ENCODE measurements at regions not wholly inside any gene's neighbourhood (a gene's known extent, or its start where the extent isn't known, plus 50 kb on each side); places are given as distances from the start of the nearest gene placed in this dataset.

- Mint-ChIP-seq H3K4me3 (no peak overlapping the region), H3K27ac (no peak overlapping the region), H3K9me3 (peaks cover 0 to 2% (median 0%) of the 10 kb centered on the region in 7 donors), H3K36me3 (no peaks in the 10 kb centered on the region), H3K4me1 (no peaks in the 10 kb centered on the region), H3K27me3 (no peaks in the 10 kb centered on the region)
- H3K4me1 ChIP-seq (ENCODE audit: control insufficient read depth, insufficient read depth, low read length, poor library complexity, severe bottlenecking) = no peaks in the 10 kb centered on the region
- H3K36me3 ChIP-seq (ENCODE audit: control insufficient read depth, insufficient read depth, low read length) = no peaks in the 10 kb centered on the region
- no peak overlapping the region for H3K4me3 ChIP-seq (ENCODE audit: low read depth, low read length)
- DNase-seq = no peak
- no peaks in the 10 kb centered on the region for H3K9me3 ChIP-seq (ENCODE audit: control insufficient read depth in 2 of 2, low read length in 2 of 2)
- H3K27ac ChIP-seq (ENCODE audit: insufficient read depth, low read length, poor library complexity, severe bottlenecking) = no peak overlapping the region
- no peaks in the 10 kb centered on the region for H3K27me3 ChIP-seq (ENCODE audit: control insufficient read depth, insufficient read depth, low read length)
- no peak for ATAC-seq (ENCODE audit: low read depth in 2 of 2)
Measured at GRCh38 chr1:175864183-175864582, 120.8 kb upstream of the TNR start.

- no peaks in the 10 kb centered on the region for H3K9me3 ChIP-seq (ENCODE audit: control insufficient read depth in 2 of 2, low read length in 2 of 2)
- H3K36me3 ChIP-seq (ENCODE audit: control insufficient read depth, insufficient read depth, low read length) = no peaks in the 10 kb centered on the region
- no peaks in the 10 kb centered on the region for H3K4me1 ChIP-seq (ENCODE audit: control insufficient read depth, insufficient read depth, low read length, poor library complexity, severe bottlenecking)
- H3K36me3 Mint-ChIP-seq = no peaks in the 10 kb centered on the region
- no peak overlapping the region for H3K27ac Mint-ChIP-seq
- H3K27me3 ChIP-seq (ENCODE audit: control insufficient read depth, insufficient read depth, low read length) = no peaks in the 10 kb centered on the region
- H3K27ac ChIP-seq (ENCODE audit: insufficient read depth, low read length, poor library complexity, severe bottlenecking) = no peak overlapping the region
- H3K27me3 Mint-ChIP-seq = no peaks in the 10 kb centered on the region
- H3K4me3 Mint-ChIP-seq = no peak overlapping the region
- DNase-seq = no peak
- no peak for ATAC-seq (ENCODE audit: low read depth in 2 of 2)
- H3K4me1 Mint-ChIP-seq = no peaks in the 10 kb centered on the region
- peaks cover 0 to 2% (median 0%) of the 10 kb centered on the region in 7 donors for H3K9me3 Mint-ChIP-seq
- H3K4me3 ChIP-seq (ENCODE audit: low read depth, low read length) = no peak overlapping the region
Measured at GRCh38 chr1:175863299-175864050, 120.1 kb upstream of the TNR start.

- Mint-ChIP-seq H3K27ac (no peak overlapping the region), H3K4me1 (no peaks in the 10 kb centered on the region), H3K9me3 (peaks cover 0 to 2% (median 0%) of the 10 kb centered on the region in 7 donors), H3K27me3 (no peaks in the 10 kb centered on the region), H3K36me3 (no peaks in the 10 kb centered on the region), H3K4me3 (no peak overlapping the region)
- Histone ChIP-seq H3K36me3 (ENCODE audit: control insufficient read depth, insufficient read depth, low read length) (no peaks in the 10 kb centered on the region), H3K9me3 (ENCODE audit: control insufficient read depth in 2 of 2, low read length in 2 of 2) (no peaks in the 10 kb centered on the region), H3K27ac (ENCODE audit: insufficient read depth, low read length, poor library complexity, severe bottlenecking) (no peak overlapping the region), H3K27me3 (ENCODE audit: control insufficient read depth, insufficient read depth, low read length) (no peaks in the 10 kb centered on the region), H3K4me1 (ENCODE audit: control insufficient read depth, insufficient read depth, low read length, poor library complexity, severe bottlenecking) (no peaks in the 10 kb centered on the region), H3K4me3 (ENCODE audit: low read depth, low read length) (no peak overlapping the region)
- DNase-seq (no peak), ATAC-seq (ENCODE audit: low read depth in 2 of 2) (no peak)
Measured at GRCh38 chr1:175862408-175862807, 119.0 kb upstream of the TNR start.

GRCh38 chr1:175861626-175862367, 118.4 kb upstream of the TNR start:
- H3K9me3 Mint-ChIP-seq = peaks cover 0 to 2% (median 0%) of the 10 kb centered on the region in 7 donors

GRCh38 chr1:175857756-175858155, 114.4 kb upstream of the TNR start:
- no peak overlapping the region for H3K4me3 Mint-ChIP-seq
- Histone ChIP-seq H3K4me3 (ENCODE audit: low read depth, low read length) (no peak overlapping the region), H3K27me3 (ENCODE audit: control insufficient read depth, insufficient read depth, low read length) (no peaks in the 10 kb centered on the region), H3K36me3 (ENCODE audit: control insufficient read depth, insufficient read depth, low read length) (no peaks in the 10 kb centered on the region), H3K9me3 (ENCODE audit: control insufficient read depth in 2 of 2, low read length in 2 of 2) (no peaks in the 10 kb centered on the region), H3K4me1 (ENCODE audit: control insufficient read depth, insufficient read depth, low read length, poor library complexity, severe bottlenecking) (no peaks in the 10 kb centered on the region), H3K27ac (ENCODE audit: insufficient read depth, low read length, poor library complexity, severe bottlenecking) (no peak overlapping the region)
- H3K36me3 Mint-ChIP-seq = no peaks in the 10 kb centered on the region
- no peaks in the 10 kb centered on the region for H3K4me1 Mint-ChIP-seq
- DNase-seq = no peak
- no peak overlapping the region for H3K27ac Mint-ChIP-seq
- H3K27me3 Mint-ChIP-seq = peaks cover 5% of the 10 kb centered on the region
- no peak for ATAC-seq (ENCODE audit: low read depth in 2 of 2)
- H3K9me3 Mint-ChIP-seq = no peaks in the 10 kb centered on the region

More at GRCh38 chr1:175861626-175862367, 118.4 kb upstream of the TNR start:
- ATAC-seq (ENCODE audit: low read depth in 2 of 2) = no peak
- Mint-ChIP-seq H3K4me3 (no peak overlapping the region), H3K4me1 (no peaks in the 10 kb centered on the region), H3K36me3 (no peaks in the 10 kb centered on the region), H3K27me3 (no peaks in the 10 kb centered on the region), H3K27ac (no peak overlapping the region)
- no peaks in the 10 kb centered on the region for H3K4me1 ChIP-seq (ENCODE audit: control insufficient read depth, insufficient read depth, low read length, poor library complexity, severe bottlenecking)
- H3K27me3 ChIP-seq (ENCODE audit: control insufficient read depth, insufficient read depth, low read length) = no peaks in the 10 kb centered on the region
- H3K27ac ChIP-seq (ENCODE audit: insufficient read depth, low read length, poor library complexity, severe bottlenecking) = no peak overlapping the region
- no peak for DNase-seq
- no peaks in the 10 kb centered on the region for H3K36me3 ChIP-seq (ENCODE audit: control insufficient read depth, insufficient read depth, low read length)
- H3K4me3 ChIP-seq (ENCODE audit: low read depth, low read length) = no peak overlapping the region
- no peaks in the 10 kb centered on the region for H3K9me3 ChIP-seq (ENCODE audit: control insufficient read depth in 2 of 2, low read length in 2 of 2)

- no peak for ATAC-seq (ENCODE audit: low read depth in 2 of 2)
- Mint-ChIP-seq H3K36me3 (no peaks in the 10 kb centered on the region), H3K4me3 (no peak overlapping the region), H3K4me1 (no peaks in the 10 kb centered on the region), H3K27me3 (peaks cover 5% of the 10 kb centered on the region), H3K27ac (no peak overlapping the region), H3K9me3 (peaks cover 0 to 3% (median 0%) of the 10 kb centered on the region in 7 donors)
- no peak overlapping the region for H3K27ac ChIP-seq (ENCODE audit: insufficient read depth, low read length, poor library complexity, severe bottlenecking)
- no peaks in the 10 kb centered on the region for H3K4me1 ChIP-seq (ENCODE audit: control insufficient read depth, insufficient read depth, low read length, poor library complexity, severe bottlenecking)
- no peaks in the 10 kb centered on the region for H3K9me3 ChIP-seq (ENCODE audit: control insufficient read depth in 2 of 2, low read length in 2 of 2)
- no peaks in the 10 kb centered on the region for H3K27me3 ChIP-seq (ENCODE audit: control insufficient read depth, insufficient read depth, low read length)
- no peak for DNase-seq
- H3K4me3 ChIP-seq (ENCODE audit: low read depth, low read length) = no peak overlapping the region
- no peaks in the 10 kb centered on the region for H3K36me3 ChIP-seq (ENCODE audit: control insufficient read depth, insufficient read depth, low read length)
Measured at GRCh38 chr1:175853681-175854080, 110.3 kb upstream of the TNR start.

- Mint-ChIP-seq H3K4me3 (no peak overlapping the region), H3K27ac (no peak overlapping the region), H3K9me3 (peaks cover 0 to 3% (median 0%) of the 10 kb centered on the region in 7 donors), H3K4me1 (no peaks in the 10 kb centered on the region), H3K36me3 (no peaks in the 10 kb centered on the region), H3K27me3 (peaks cover 5% of the 10 kb centered on the region)
- no peak overlapping the region for H3K27ac ChIP-seq (ENCODE audit: insufficient read depth, low read length, poor library complexity, severe bottlenecking)
- no peaks in the 10 kb centered on the region for H3K27me3 ChIP-seq (ENCODE audit: control insufficient read depth, insufficient read depth, low read length)
- no peak overlapping the region for H3K4me3 ChIP-seq (ENCODE audit: low read depth, low read length)
- DNase-seq (no peak), ATAC-seq (ENCODE audit: low read depth in 2 of 2) (no peak)
- no peaks in the 10 kb centered on the region for H3K36me3 ChIP-seq (ENCODE audit: control insufficient read depth, insufficient read depth, low read length)
- no peaks in the 10 kb centered on the region for H3K9me3 ChIP-seq (ENCODE audit: control insufficient read depth in 2 of 2, low read length in 2 of 2)
- H3K4me1 ChIP-seq (ENCODE audit: control insufficient read depth, insufficient read depth, low read length, poor library complexity, severe bottlenecking) = no peaks in the 10 kb centered on the region
Measured at GRCh38 chr1:175851749-175852148, 108.4 kb upstream of the TNR start.

GRCh38 chr1:175848329-175848728, 104.9 kb upstream of the TNR start:
- ATAC-seq (ENCODE audit: low read depth in 2 of 2) = no peak
- H3K36me3 Mint-ChIP-seq = no peaks in the 10 kb centered on the region
- H3K27ac Mint-ChIP-seq = no peak overlapping the region
- Histone ChIP-seq H3K27me3 (ENCODE audit: control insufficient read depth, insufficient read depth, low read length) (no peaks in the 10 kb centered on the region), H3K27ac (ENCODE audit: insufficient read depth, low read length, poor library complexity, severe bottlenecking) (no peak overlapping the region), H3K4me3 (ENCODE audit: low read depth, low read length) (no peak overlapping the region), H3K36me3 (ENCODE audit: control insufficient read depth, insufficient read depth, low read length) (no peaks in the 10 kb centered on the region), H3K4me1 (ENCODE audit: control insufficient read depth, insufficient read depth, low read length, poor library complexity, severe bottlenecking) (no peaks in the 10 kb centered on the region), H3K9me3 (ENCODE audit: control insufficient read depth in 2 of 2, low read length in 2 of 2) (no peaks in the 10 kb centered on the region)
- H3K9me3 Mint-ChIP-seq = peaks cover 0 to 6% (median 1%) of the 10 kb centered on the region in 7 donors
- peaks cover 5% of the 10 kb centered on the region for H3K27me3 Mint-ChIP-seq
- no peak for DNase-seq
- H3K4me3 Mint-ChIP-seq = no peak overlapping the region
- H3K4me1 Mint-ChIP-seq = no peaks in the 10 kb centered on the region

All from CD4-positive, CD25-positive, alpha-beta regulatory T cell (primary cell).